ENCODE measurements at regions not wholly inside any gene's neighbourhood (a gene's known extent, or its start where the extent isn't known, plus 50 kb on each side); places are given as distances from the start of the nearest gene placed in this dataset.

- DNase-seq (ENCODE audit: low spot score) = no peak
Measured at GRCh38 chr21:39124681-39125251, 58.5 kb downstream of the PSMG1 start.

- DNase-seq (ENCODE audit: low spot score) = no peak
Measured at GRCh38 chr21:39123375-39123774, 59.9 kb downstream of the PSMG1 start.

DNA sequence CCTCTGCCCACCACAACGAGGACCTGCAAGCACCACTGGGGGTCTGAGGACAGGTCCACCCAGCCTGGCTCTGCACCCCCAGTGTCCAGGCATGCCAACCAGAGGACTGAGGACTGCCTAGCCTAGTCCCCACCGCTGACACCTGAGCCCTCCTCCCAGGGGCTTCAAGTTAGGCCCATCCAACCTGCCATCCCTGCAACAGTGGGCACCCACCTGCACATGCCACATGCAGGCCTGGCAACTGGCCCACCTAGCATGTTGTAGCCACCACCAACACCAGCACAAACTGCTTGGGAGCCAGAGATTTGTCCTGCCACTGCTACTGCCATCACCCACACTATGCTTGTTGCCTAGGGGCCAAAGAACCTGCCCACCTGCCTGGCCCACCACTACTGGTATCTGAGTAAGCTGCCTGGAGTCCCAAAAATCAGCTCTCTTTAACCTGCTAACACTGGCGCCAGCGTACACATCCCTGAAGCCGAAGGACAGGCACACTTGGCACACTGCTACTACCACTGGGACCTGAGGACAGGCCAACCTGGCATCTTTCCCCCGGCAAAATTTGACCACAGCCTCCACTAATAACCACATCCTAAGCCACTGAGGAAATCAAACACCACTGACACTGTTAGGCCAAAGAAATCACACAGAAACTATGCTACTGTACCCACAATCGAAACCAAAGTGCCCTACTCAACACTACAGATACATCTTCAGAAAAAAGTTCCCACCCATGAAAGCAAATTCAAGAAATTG, 61.5 kb downstream of the PSMG1 start:
- no peak for DNase-seq (ENCODE audit: low spot score)

DNA sequence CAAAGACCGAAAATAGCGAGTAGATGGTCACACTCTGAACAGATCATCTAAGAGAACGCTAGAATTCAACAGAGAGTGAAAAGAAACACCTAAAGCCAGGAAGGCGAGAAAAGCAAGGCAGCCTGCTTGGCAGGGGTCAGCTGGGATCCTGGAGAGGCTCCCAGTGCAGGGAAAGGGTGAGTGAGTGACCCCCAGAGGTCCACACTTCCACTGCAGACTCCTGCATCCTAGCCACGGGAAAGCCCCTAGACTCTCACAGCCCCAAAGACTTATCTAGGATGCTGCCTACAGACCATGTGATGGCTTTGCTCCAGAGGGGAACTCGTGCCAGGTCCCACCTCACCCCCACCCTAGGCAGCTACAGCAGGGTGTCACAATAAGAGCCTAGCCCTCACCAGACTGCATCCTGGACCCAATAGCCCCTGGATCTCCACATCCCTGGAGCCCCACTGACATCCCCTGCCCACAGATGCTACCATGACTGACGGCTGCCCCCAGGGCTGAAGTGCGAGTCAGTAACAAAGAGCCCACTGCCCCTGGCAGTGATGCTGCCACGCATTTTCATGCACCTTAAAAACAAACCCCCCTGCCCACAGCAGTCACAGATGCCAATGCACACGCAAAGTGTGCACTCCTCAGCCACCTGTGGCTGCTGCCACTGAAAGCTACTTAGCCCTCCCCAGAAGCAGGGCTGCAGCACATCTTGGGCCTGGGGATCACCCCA, 62.2 kb downstream of the PSMG1 start:
- DNase-seq (ENCODE audit: low spot score) = no peak

DNA sequence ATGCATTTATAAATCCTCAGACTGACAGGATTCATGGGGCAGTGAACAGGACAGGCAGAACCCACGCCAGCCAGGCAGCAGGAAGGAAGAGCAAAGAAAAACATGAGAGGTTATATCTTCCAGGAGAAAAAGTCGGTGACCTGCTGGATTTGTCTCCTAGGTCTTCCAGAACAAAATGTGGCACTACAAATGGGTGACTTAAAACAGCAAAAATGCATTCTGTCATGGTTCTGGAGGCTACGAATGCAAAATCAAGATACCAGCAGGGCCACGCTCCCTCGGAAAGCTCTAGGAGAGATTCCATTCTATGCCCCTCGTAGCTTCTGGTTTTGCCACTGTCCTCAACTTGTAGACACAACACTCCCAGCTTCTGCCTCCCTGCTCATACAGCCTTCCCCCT, 63.4 kb downstream of the PSMG1 start:
- DNase-seq (ENCODE audit: low spot score) = no peak

- DNase-seq (ENCODE audit: low spot score) = no peak
Measured at GRCh38 chr21:39118604-39119215, 64.5 kb downstream of the PSMG1 start.

GRCh38 chr21:39118061-39118460, 65.2 kb downstream of the PSMG1 start:
- no peak for DNase-seq (ENCODE audit: low spot score)

DNA sequence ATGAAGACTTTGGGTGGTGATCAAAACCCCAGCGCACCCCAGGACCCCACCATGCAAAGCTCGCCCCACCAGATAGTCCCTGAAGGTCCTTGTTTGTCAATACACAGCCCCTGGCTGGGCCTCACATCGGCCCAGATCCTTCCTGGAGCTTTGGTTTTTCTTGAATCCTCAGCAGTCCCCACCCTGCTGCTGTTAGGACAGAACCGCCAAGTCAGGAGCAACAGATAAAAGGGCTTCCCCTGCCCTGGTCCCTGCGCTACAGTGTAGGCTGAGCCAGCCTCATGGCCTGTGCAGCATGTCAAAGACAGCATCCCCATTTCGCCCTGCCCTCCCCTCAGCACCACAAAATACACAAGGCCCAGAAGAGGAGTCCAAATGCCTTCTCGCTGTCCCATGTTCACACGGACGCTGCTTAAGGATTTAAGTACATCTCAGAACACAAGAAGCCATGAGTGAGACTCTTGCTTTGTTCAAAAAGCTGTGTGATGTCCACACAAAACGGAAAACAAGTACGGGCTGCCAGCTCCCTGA, 65.7 kb downstream of the PSMG1 start:
- no peak for DNase-seq (ENCODE audit: low spot score)

GRCh38 chr21:39116761-39117439, 66.4 kb downstream of the PSMG1 start:
- no peak for DNase-seq (ENCODE audit: low spot score)

DNA sequence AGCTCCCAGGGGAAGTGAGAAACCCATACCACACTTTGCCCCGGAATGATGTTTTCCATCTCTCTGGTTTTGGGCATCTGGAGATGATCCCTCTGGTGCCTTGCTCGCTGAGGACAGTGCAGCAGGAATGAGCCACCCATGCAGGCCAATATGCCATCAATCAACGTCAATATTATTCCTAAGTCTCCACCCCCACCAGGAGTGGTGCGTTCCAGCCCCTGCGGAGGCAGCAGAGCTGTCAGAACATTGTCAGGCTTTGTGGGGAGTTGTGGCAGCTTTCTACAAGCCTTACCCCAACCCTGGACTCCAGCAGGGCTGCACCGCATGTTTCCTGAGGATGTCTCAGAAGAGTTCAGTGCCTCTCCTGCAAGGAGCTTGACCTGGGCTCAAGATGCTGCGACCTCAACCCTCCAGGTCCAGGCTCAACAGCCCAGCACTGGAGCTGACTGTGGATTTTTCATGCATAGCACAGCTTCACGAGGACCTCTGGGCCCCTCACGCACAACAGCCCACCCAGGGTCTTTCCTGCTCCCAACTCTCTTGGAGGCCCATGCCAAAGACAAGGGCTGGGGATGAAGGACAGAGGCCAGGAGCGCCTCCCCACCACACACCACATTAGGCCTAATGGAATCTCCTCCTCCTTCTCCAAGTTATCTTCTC, 67.5 kb downstream of the PSMG1 start:
- DNase-seq (ENCODE audit: low spot score) = no peak

DNA sequence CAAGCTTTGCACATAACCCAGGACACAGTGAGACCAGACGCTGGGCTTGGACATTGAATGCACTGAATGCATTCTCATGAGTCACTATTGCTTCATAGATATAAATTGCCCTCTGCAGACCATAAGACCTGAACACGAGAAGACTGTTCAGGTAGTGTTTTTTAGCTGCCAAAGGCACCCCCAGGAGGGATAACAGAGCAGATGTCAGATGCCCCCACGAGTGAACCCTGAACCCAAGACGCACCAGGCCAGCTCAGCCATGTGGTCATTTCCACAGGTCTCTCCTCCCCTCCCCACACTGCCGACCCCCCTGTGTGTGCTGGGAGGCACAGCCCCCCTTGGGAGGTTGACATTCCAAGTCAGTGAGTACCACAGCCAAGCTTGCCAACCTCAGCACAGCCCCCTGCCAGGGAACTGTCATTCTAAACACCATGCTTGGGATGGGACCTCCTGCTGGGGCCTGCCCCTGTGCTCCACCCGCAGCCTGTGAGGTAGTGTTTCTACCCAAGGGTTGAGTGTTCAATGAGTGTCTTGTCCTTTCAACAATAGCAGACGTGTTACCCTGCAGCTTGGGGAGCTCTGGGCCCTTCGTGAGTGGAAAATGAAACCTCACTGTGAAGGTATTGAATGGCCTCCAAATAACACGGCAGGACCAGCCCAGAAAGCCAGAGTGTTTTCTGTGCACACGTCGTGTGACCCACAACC, 68.2 kb downstream of the PSMG1 start:
- no peak for DNase-seq (ENCODE audit: low spot score)

DNA sequence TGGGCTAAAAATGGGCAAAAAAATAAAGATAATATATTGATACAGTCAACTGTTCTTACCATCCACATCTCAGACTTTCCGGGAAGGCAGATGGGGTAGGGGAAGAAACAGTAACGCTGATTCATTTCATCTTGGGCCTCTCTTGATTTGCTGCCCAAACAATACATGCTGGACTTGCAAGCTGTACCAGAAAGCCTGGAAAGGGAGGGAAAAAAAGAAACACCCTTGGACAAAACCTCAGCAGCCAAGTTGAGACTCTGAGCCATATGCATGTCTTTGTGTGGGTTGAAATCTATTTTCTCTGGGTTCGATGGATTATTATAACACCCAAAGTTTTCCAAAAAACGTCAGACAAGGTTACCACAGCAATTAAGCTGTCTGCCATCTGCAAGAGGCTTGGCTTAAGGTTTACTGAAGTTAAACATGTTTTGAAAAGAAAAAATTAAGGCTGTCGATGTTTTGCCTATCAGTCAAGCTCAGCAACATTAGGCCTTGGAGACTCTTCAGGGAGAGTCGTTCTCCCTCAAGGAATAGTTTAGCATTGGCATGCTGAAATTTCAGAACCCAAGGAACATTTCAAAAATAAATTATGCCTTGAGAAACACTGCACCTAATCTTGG, 71.2 kb downstream of the PSMG1 start:
- DNase-seq (ENCODE audit: low spot score) = no peak

DNA sequence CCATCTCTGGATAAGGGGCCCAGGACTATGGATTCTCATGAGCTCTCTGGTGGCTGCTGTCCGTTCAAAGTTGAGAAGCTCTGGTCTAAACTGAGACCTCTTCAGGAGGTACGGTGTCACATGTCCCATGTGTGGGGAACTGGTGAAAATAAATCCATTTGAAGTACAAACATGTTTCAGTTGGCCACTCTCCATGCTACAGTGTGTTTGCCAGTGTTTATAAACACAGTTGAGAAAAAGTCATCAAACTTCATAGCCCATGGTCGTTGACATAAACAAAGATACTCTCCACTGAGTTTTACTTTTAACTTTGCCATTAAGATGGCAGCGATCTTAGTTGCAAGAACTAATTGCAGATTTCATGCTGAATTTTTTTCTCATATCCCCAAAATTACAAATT, 72.8 kb downstream of the PSMG1 start:
- no peak for DNase-seq (ENCODE audit: low spot score)

DNA sequence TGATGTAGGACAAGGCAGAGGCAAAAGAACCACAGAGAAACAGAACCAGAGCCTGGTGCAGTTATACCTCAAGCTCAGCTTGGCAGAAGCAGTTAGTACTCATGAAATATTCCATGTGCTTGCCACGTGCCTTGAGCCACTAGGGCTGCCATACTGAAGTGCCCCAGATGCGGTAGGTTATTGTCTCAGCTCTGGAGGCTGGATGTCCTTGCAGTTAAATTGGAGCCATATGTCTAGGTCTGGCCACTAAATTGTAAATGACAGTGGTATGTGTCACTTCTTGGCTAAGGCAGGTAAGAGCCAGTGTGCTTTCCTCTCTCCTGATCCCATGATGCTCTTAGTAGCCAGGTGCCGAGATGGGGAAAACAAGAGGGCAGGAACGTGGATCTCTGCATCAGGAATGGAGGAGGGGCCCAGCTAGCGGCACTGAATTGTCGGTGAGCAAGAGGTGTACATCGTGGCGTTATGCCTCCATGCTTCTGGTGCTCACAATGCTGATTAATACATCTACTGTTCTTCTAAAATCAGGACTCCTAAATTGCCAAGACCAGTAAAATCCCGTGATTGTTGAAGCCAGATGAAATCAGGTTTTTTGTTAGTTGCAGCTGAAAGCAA, 73.5 kb downstream of the PSMG1 start:
- DNase-seq (ENCODE audit: low spot score) = no peak

DNA sequence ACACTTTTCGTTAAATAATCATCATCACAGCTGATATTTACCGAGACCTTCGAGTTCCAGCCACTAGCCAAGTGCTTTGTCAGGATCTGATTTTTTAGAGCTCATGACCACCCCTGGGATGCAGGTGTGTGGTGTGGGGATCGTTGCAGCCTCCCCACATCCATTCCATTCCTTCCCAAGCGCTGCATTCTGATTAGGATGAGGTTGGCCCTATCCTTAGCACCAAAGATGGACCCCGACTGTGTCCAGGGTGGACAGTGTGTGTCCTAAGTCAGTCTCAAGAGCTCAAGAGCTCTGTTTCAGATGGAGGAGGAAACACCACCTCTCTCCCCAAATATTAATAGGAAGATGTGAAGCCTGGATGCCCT, 74.1 kb downstream of the PSMG1 start:
- DNase-seq (ENCODE audit: low spot score) = no peak

DNA sequence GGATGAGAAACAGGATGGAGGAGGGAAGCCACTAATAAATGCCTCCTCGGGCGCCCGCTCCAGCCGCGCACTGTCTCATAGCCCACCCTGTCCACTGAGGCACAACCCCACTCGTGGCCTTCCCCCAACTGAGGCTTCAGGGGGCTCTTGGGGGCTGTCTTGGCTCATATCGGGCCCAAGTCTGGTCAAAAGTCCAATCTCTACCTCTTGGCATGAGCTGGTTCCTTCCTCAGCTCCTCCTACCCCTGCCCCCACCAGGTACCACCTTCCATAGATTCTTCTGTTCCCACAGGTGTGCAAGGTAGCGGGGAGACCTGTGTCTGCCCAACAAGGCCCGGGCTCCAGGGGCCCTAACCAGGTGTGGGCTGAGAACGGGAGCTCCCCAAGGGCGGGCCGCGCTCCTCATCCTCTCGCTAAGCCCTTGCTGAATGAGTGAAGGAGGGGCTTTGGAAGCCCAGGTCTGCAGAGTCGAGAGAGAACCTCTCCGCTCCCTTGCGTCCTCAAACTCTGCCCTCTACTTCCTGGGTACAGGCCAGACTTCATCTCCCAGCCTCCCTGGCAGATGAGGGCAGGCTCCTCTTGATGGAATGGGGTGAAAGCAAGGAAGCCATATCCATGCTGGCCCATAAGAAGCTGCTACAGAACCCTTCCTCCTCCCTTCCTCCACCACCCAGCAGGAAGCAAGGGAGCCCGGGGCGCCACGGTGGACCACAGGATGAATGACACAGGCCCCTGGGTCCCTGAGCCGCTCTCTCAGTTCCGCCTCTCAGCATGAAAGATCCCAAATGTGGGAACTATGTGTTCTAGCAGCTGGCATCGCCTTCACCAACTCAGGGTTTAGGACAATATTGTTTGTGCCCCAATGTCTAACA, 74.7 kb downstream of the PSMG1 start:
- no peak for DNase-seq (ENCODE audit: low spot score)

DNA sequence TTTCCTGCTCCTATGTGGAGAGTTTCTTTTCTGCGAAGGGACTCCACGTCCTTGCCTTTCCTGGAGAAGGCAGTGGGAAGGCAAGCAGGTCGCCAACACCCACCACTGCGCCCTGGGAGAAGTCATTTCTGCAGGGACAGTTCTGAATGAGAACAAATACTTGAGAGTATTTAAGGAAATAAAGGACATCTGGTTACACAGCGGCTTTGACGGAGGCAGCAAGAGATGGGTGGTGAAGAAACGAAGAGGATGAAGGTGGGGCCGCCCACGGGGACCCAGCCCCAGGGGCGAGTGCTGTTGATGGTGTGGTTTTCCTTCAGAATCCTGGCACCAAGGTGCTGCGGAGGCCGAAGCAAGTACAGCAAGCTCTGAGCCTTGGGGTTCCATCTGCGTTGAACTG, 75.5 kb downstream of the PSMG1 start:
- DNase-seq (ENCODE audit: low spot score) = no peak

DNA sequence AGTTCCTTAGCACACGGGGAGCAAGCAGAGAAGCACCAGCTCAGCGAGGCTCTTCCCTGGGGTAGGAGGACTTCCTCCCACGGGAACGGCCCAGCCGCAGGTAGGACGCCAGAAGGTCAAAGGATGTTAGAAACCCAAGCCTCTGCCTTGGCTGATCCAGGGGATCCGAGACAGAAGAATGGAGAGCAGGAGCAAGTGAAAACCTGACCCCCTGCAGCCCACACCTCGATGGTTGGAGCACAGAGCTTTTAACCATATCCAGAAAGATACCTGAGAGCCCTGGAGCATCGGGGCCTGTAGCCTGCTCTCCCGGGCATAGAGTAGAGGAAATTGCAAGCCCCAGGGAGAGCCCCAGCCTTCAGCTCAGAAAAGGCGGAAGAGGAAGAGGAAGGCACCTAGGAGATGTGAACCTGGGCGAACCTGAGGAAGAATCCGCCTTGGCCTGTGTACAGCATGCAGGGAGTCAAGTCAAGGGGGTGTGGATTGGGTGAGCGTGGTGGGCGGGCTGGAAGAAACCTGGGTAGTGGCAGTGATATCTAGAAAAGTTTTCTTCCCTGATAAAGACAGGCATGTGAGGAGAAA, 76.3 kb downstream of the PSMG1 start:
- DNase-seq (ENCODE audit: low spot score) = no peak

DNA sequence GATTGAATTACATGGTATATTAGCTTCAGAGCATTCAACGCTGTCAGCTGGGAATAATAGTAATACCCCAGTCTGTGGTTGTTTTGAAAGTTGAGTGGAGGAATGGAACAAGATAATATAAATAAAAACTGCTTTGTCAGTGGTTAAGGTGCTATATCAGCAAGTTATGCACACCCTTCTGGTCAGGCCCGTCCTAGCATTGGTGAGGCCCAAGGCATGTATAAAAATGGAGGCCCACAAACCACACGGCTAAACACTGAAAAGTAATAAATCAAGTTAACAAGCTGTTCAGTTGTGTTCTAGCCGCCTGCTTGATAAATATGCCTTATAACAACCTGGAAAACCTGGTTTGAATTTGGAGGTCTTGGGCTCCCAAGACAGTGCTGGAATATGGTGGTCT, 77.4 kb downstream of the PSMG1 start:
- DNase-seq (ENCODE audit: low spot score) = no peak

Data from HuH-7.5 (cell line).